ENCODE measurements at regions not wholly inside any gene's neighbourhood (a gene's known extent, or its start where the extent isn't known, plus 50 kb on each side); places are given as distances from the start of the nearest gene placed in this dataset.

DNA sequence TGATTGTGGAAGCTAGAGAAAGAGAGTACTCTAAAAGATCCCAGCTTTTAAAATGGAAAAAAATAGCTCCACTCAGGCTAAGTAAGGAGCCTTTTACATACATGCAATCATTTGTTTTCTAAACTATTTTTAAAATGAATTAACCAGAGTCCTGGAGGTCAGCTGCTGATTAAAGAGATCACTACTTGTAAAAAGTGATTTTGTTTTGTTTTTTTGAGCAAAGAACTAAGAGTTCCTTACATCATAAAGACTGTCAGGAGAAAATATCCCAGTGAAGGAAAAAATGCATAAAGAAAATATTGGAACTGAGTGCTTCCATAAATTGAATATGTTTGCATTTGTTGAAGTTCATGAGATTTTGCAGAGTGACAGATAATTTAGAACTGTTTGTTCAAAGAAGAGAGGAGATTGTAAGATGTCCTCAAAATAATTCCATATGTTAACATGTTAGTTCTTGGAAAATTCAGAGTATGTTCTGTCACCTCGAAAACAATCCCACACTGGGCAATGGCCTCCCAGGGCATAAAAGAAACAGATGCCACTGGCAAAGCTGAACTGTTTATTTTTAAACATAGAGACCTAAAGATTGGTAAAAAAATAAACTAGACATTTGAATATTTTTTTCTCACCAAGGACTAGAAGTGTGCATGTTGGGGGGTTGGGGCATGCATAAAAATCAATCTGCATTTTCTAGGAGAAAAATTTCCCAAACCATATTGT, 264.7 kb downstream of the NPR3 start:
- H3K4me3 ChIP-seq (ENCODE audit: insufficient read depth, low read depth, low read length): no peak overlapping the region
- TF ChIP-seq EZH2 (IDR thresholded peaks at IDR 0.05; ENCODE audit: insufficient read depth, low read length): no peak
- TF ChIP-seq, protein P1, sequence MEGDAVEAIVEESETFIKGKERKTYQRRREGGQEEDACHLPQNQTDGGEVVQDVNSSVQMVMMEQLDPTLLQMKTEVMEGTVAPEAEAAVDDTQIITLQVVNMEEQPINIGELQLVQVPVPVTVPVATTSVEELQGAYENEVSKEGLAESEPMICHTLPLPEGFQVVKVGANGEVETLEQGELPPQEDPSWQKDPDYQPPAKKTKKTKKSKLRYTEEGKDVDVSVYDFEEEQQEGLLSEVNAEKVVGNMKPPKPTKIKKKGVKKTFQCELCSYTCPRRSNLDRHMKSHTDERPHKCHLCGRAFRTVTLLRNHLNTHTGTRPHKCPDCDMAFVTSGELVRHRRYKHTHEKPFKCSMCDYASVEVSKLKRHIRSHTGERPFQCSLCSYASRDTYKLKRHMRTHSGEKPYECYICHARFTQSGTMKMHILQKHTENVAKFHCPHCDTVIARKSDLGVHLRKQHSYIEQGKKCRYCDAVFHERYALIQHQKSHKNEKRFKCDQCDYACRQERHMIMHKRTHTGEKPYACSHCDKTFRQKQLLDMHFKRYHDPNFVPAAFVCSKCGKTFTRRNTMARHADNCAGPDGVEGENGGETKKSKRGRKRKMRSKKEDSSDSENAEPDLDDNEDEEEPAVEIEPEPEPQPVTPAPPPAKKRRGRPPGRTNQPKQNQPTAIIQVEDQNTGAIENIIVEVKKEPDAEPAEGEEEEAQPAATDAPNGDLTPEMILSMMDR (IDR thresholded peaks at IDR 0.05; ENCODE audit: insufficient read depth, low read depth, low read length): no peak
- Mint-ChIP-seq H3K4me1 (ENCODE audit: low read depth, unreplicated experiment) (no peaks in the 10 kb centered on the region), H3K36me3 (ENCODE audit: low read depth, unreplicated experiment) (no peaks in the 10 kb centered on the region), H3K27me3 (ENCODE audit: low read depth, unreplicated experiment) (peaks cover 2% of the 10 kb centered on the region), H3K4me3 (ENCODE audit: unreplicated experiment) (no peak overlapping the region), H3K9me3 (ENCODE audit: unreplicated experiment) (peaks cover 2% of the 10 kb centered on the region), H3K27ac (ENCODE audit: unreplicated experiment) (no peak overlapping the region)
- no peak overlapping the region for H3K4me2 ChIP-seq (ENCODE audit: low read length)
- H3K27ac ChIP-seq (ENCODE audit: low read depth, low read length): no peak overlapping the region
- no peak overlapping the region for H3K9ac ChIP-seq (ENCODE audit: low read length)
- no peaks in the 10 kb centered on the region for H3K27me3 ChIP-seq (ENCODE audit: insufficient read depth, low read length)
- H3K4me1 ChIP-seq (ENCODE audit: insufficient read depth, low read length): no peaks in the 10 kb centered on the region
- no peak overlapping the region for H2AFZ ChIP-seq (ENCODE audit: low read depth, low read length)
- H3K36me3 ChIP-seq (ENCODE audit: insufficient read depth, low read length): no peaks in the 10 kb centered on the region
- no peaks in the 10 kb centered on the region for H3K9me3 ChIP-seq (ENCODE audit: insufficient read depth, low read depth, low read length)
- FAIRE-seq: no peak
- no peak for DNase-seq (ENCODE audit: low read depth)
- H3K79me2 ChIP-seq (ENCODE audit: insufficient read depth, low read length): no peaks in the 10 kb centered on the region
- no peaks in the 10 kb centered on the region for H4K20me1 ChIP-seq (ENCODE audit: insufficient read depth, low read length)

DNA sequence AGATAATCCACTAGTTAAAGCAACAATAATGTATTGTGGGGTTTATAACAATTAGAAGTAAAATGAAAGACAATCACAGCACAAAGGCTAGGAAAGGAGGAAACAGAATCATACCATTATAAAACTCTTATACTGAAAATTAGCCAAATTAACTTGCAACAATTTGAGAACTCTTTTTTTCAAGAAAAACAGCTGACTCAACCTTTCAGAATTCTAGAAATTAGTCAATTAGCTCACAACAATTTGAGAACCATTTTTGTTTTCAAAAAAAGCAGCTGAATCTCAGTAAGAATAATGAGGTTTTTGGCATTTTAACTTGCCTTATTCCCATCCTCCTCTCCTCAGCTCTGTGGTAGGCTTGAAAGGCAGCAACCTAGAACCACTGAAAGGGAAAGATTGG, 269.9 kb downstream of the NPR3 start:
- Mint-ChIP-seq H3K4me3 (ENCODE audit: unreplicated experiment) (no peak overlapping the region), H3K9me3 (ENCODE audit: unreplicated experiment) (peaks cover 2% of the 10 kb centered on the region), H3K36me3 (ENCODE audit: low read depth, unreplicated experiment) (no peaks in the 10 kb centered on the region), H3K4me1 (ENCODE audit: low read depth, unreplicated experiment) (peaks cover 4% of the 10 kb centered on the region), H3K27ac (ENCODE audit: unreplicated experiment) (no peak overlapping the region), H3K27me3 (ENCODE audit: low read depth, unreplicated experiment) (peaks cover 2% of the 10 kb centered on the region)
- H3K27ac ChIP-seq (ENCODE audit: low read depth, low read length): no peak overlapping the region
- peaks cover 3% of the 10 kb centered on the region for H3K4me1 ChIP-seq (ENCODE audit: insufficient read depth, low read length)
- FAIRE-seq (no peak), DNase-seq (ENCODE audit: low read depth) (no peak)
- no peaks in the 10 kb centered on the region for H3K9me3 ChIP-seq (ENCODE audit: insufficient read depth, low read depth, low read length)
- H3K27me3 ChIP-seq (ENCODE audit: insufficient read depth, low read length): no peaks in the 10 kb centered on the region
- TF ChIP-seq, protein P1 (IDR thresholded peaks at IDR 0.05; ENCODE audit: insufficient read depth, low read depth, low read length): no peak
- no peak for TF ChIP-seq EZH2 (IDR thresholded peaks at IDR 0.05; ENCODE audit: insufficient read depth, low read length)
- H3K9ac ChIP-seq (ENCODE audit: low read length): no peak overlapping the region
- no peaks in the 10 kb centered on the region for H4K20me1 ChIP-seq (ENCODE audit: insufficient read depth, low read length)
- no peaks in the 10 kb centered on the region for H3K79me2 ChIP-seq (ENCODE audit: insufficient read depth, low read length)
- H3K36me3 ChIP-seq (ENCODE audit: insufficient read depth, low read length): no peaks in the 10 kb centered on the region
- no peak overlapping the region for H3K4me2 ChIP-seq (ENCODE audit: low read length)
- H2AFZ ChIP-seq (ENCODE audit: low read depth, low read length): no peak overlapping the region
- H3K4me3 ChIP-seq (ENCODE audit: insufficient read depth, low read depth, low read length): no peak overlapping the region
